ENCODE measurements at regions not wholly inside any gene's neighbourhood (a gene's known extent, or its start where the extent isn't known, plus 50 kb on each side); places are given as distances from the start of the nearest gene placed in this dataset.

GRCh38 chr6:105483492-105483891 lies 80.6 kb upstream of the PREP start:
- DNase-seq (ENCODE audit: low spot score) = no peak
- TF ChIP-seq CTCF (IDR thresholded peaks at IDR 0.05; ENCODE audit: extremely low read depth, missing control alignments) = no peak

GRCh38 chr6:105482921-105483320 lies 80.0 kb upstream of the PREP start:
- no peak for TF ChIP-seq CTCF (IDR thresholded peaks at IDR 0.05; ENCODE audit: extremely low read depth, missing control alignments)
- DNase-seq (ENCODE audit: low spot score) = no peak

DNA sequence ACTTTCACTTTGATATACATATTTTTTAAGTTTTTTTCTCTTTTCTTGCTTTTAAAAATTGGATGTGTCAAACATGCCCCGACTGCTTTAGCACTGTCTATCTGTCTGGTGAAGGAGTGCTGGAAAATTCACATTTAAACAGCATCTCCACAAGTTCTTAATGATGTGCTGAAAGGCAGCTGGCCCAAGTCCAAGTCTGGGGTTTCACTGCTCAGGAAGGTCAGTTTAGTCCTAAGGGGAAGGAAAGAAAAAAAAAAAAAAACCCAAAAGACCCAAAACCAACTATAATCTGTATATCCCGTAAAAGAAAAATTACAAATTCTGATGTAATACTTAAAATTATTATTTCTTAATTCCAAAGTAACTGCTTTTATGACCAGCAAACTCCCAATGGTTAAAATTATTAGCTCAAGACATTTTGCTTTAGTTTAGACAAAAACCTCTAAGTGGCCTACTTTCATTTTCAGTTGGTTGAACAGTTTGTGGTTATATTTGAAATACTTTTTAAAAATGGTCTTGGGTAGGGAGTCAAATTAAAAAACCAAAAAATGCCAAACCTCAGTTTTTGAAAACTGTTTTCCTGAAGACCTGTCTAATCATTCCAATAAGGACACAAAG lies 79.5 kb upstream of the PREP start:
- DNase-seq (ENCODE audit: low spot score) = no peak

DNA sequence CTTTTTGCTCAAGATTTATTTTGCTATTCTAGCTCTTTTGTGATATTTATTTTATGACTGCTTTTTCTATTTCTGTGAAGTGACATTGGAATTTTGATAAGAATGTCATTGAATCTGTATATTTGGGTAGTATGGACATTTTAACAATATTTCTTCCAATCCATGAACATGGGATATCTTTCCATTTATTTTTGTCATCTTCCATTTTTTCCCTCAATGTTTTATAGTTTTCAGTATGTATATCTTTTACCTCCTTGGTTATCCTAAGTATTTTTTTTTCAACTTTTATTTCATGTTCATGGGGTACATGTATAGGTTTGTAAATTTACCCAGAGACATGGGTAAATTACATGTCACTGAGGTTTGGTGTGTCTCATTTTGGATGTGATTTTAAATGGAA lies 74.1 kb upstream of the PREP start:
- DNase-seq (ENCODE audit: low spot score) = no peak
- TF ChIP-seq CTCF (IDR thresholded peaks at IDR 0.05; ENCODE audit: extremely low read depth, missing control alignments) = no peak

More for the DNA sequence above, 79.5 kb upstream of the PREP start:
- TF ChIP-seq CTCF (IDR thresholded peaks at IDR 0.05; ENCODE audit: extremely low read depth, missing control alignments) = no peak

GRCh38 chr6:105474234-105474633 lies 71.4 kb upstream of the PREP start:
- TF ChIP-seq CTCF (IDR thresholded peaks at IDR 0.05; ENCODE audit: extremely low read depth, missing control alignments) = no peak
- DNase-seq (ENCODE audit: low spot score) = no peak

- DNase-seq (ENCODE audit: low spot score) = no peak
- no peak for TF ChIP-seq CTCF (IDR thresholded peaks at IDR 0.05; ENCODE audit: extremely low read depth, missing control alignments)
These were observed 67.1 kb upstream of the PREP start for GRCh38 chr6:105469946-105470345.

GRCh38 chr6:105468850-105469249 lies 66.0 kb upstream of the PREP start:
- TF ChIP-seq CTCF (IDR thresholded peaks at IDR 0.05; ENCODE audit: extremely low read depth, missing control alignments) = no peak
- no peak for DNase-seq (ENCODE audit: low spot score)
